H7 (cell line): ENCODE measurements at regions not wholly inside any gene's neighbourhood (a gene's known extent, or its start where the extent isn't known, plus 50 kb on each side); places are given as distances from the start of the nearest gene placed in this dataset.

Experiments
- DNase-seq: peaks from one replicate; pipeline ENCODE4 v3.0.0; 2012
- H3K27me3 ChIP-seq: 2 replicates; pipeline ENCODE4 v1.6.0; 2011; ENCODE audit warnings: mild to moderate bottlenecking, low read length; ENCODE audit not compliant: control insufficient read depth, insufficient read depth
- H3K36me3 ChIP-seq: replicated peaks from 2 replicates; pipeline ENCODE4 v1.5.1; 2011; ENCODE audit warnings: low read length; ENCODE audit not compliant: control insufficient read depth, insufficient read depth
- H3K4me3 ChIP-seq: 2 replicates; pipeline ENCODE4 v1.5.1; 2011; ENCODE audit warnings: low read depth, mild to moderate bottlenecking, control low read depth, low read length, moderate library complexity; ENCODE audit not compliant: insufficient read depth

DNA sequence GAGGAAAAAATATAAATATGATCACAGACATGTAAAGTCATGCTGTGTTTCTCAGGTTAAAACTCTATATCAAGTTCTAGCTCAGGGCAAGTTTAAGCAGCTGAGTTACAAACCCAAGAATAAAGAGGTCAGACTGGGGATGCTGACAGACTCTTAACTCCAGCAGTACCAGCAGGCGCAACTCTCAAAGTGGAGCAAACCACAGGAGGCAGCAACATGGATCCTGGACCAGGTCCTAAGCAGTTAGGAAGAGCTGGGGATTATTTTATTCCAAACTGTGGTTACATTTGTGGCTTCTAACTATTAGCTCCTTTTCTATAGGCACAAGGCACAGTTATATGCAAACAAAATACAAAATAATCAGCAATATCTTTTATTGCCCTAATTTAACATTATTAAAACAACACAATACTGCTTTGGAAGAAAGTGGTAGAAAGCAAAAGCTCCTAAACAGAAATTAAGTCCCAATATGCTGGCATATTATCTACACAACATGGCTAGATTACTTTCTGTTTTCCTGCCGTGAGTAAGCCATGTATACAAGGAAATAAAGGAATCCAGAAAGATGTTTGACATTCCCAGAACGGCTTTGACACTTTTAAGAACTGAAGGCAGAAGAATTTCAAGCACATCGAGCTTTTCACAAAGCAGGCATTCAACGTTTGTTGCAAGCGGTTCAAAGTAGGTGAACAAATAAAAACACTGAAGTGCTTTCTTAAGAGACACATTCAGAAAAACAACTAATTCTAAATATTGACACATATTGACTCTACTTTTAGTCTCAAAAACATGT, 378.8 kb upstream of the ZNF608 start:
- H3K27me3 ChIP-seq, result no peaks in the 10 kb centered on the region
- DNase-seq, result no peak
- H3K36me3 ChIP-seq, result no peaks in the 10 kb centered on the region
- H3K4me3 ChIP-seq, result no peak overlapping the region

- H3K36me3 ChIP-seq, result no peaks in the 10 kb centered on the region
- no peaks in the 10 kb centered on the region for H3K27me3 ChIP-seq
- no peak for DNase-seq
- H3K4me3 ChIP-seq, result no peak overlapping the region
Observed at GRCh38 chr5:125126050-125126449, 379.6 kb upstream of the ZNF608 start.

DNA sequence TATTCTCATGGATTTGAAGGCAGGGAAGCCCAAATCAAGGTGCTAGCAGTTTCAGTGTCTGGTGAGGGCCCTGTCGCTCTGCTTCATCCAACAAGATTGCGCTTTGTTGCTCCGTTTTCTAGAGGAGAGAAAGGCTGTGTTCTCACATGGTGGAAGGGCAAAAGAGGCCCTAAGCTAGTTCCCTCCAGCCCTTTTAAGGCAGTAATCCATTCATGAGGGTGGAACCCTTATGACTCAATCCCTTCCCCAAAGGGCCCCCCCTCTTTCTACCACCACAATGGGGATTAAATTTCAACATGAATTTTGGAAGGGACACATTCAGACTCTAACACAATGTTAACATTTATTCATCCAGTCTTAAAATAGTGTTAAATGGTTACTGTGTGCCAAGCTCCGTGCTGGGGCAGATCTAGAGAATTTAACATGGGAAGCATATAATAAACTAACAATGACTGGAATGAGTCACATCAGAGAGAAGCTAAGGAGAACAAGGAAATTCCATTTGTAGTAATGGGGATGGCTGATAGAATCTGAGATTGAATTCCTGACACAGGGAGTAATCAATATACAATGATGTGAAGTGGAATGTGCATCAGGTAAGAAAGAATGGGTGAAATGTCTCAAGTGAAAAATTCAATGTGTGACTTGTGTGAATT, 382.8 kb upstream of the ZNF608 start:
- DNase-seq, result no peak
- H3K27me3 ChIP-seq, result no peaks in the 10 kb centered on the region
- no peaks in the 10 kb centered on the region for H3K36me3 ChIP-seq
- no peak overlapping the region for H3K4me3 ChIP-seq

GRCh38 chr5:125130591-125130990, 384.2 kb upstream of the ZNF608 start:
- Histone ChIP-seq H3K36me3 (no peaks in the 10 kb centered on the region), H3K4me3 (no peak overlapping the region), H3K27me3 (no peaks in the 10 kb centered on the region)
- no peak for DNase-seq

DNA sequence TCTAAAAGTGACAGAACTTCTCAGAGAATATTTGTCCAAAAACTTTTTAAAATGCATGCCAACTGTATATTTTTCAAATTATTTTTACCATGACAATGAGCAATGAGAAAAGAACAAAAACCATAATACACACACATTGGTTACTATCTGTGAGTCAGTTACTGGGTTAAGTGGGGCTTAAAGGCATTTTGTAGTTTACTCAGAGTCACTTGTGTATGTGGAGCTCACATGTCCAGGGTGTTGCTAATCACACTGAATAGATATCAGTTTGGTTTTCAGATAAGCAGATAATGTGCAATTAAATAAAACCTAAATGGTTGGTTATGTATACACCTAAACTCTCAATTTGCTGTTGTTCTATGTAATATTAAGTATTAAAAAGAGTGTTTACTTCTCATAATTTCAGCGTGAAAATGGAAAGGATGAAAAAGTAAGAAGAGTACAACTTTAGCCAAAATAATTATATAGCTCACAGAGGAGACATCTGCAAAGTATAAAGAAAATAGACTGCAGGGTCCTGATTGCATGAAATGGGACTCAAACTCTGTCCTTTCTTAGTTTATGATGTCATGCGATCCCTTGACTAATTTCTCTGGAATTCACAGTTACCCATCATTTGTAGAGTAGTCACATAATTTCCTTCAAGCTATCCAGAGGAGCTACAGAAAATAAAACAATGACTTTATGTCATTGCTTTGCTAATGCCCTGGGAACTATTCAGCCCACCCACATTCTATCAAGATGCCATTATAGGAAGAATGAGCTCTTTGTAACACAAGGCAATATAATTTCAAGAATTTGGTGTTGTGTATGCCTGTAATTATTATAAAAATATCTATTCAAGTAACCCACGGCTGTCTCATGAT, 388.0 kb upstream of the ZNF608 start:
- Histone ChIP-seq H3K4me3 (no peak overlapping the region), H3K27me3 (no peaks in the 10 kb centered on the region), H3K36me3 (no peaks in the 10 kb centered on the region)
- no peak for DNase-seq

DNA sequence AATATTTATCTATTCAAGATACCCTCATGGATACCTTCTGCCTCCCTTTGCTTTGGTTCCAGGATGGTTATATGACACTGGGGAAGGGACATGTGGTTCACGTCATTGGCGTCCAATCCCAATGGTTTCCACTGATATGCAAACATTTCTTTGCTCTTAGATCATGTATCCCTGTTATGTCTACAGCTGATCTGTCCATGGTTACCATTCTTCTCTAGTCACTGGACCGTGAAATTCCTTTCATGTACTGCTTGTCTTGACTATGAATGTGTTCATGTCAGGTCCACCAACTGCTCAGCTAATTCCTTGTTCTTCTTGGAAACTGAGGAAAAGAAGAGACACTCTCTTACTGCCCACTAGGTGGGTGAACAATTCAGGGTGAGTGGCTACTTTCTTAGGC, 391.1 kb upstream of the ZNF608 start:
- H3K27me3 ChIP-seq, result no peaks in the 10 kb centered on the region
- H3K36me3 ChIP-seq, result no peaks in the 10 kb centered on the region
- H3K4me3 ChIP-seq, result no peak overlapping the region
- no peak for DNase-seq

GRCh38 chr5:125138266-125138665, 391.8 kb upstream of the ZNF608 start:
- H3K27me3 ChIP-seq, result no peaks in the 10 kb centered on the region
- no peak overlapping the region for H3K4me3 ChIP-seq
- DNase-seq, result no peak
- no peaks in the 10 kb centered on the region for H3K36me3 ChIP-seq

DNA sequence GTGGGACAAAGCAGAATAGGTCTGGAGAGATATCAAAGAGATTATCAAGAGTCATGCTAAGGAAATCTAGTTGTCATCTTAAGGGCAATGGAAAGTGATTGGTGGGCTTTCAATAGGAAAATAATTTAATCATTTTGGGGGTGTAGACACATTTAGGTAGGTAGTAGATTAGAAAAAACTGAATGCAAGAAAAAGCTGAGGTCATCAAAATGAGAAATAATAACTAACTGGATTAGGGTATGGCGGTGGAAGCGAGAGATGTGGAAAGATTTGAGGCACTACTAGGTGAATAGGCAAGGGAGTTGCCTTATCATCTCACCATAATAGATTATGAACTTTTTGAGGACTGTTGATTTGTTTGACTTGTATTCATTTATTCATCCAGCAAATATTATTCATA, 393.2 kb upstream of the ZNF608 start:
- no peak overlapping the region for H3K4me3 ChIP-seq
- DNase-seq, result no peak
- no peaks in the 10 kb centered on the region for H3K36me3 ChIP-seq
- no peaks in the 10 kb centered on the region for H3K27me3 ChIP-seq

DNA sequence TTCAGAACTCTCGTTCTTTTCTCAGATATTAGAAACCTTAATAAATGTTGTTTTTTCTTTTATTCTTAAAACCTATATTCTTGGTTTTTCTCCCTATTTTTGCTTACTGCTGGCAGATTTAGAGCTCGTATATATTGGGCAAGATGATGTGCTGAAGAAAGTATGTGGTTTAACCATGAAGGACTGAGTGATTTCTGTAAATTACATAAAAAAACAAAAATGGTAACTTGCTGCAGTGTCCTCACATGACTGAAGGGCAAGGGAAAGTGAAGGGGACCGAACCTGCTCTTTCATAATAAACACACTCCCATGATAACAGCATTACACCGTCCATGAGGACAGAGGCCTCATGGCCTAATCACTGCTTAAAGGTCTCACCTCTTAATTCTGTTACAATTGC, 393.8 kb upstream of the ZNF608 start:
- no peaks in the 10 kb centered on the region for H3K27me3 ChIP-seq
- no peak overlapping the region for H3K4me3 ChIP-seq
- no peak for DNase-seq
- H3K36me3 ChIP-seq, result no peaks in the 10 kb centered on the region

GRCh38 chr5:125140855-125141254, 394.4 kb upstream of the ZNF608 start:
- H3K4me3 ChIP-seq, result no peak overlapping the region
- no peak for DNase-seq
- H3K27me3 ChIP-seq, result no peaks in the 10 kb centered on the region
- H3K36me3 ChIP-seq, result no peaks in the 10 kb centered on the region

DNA sequence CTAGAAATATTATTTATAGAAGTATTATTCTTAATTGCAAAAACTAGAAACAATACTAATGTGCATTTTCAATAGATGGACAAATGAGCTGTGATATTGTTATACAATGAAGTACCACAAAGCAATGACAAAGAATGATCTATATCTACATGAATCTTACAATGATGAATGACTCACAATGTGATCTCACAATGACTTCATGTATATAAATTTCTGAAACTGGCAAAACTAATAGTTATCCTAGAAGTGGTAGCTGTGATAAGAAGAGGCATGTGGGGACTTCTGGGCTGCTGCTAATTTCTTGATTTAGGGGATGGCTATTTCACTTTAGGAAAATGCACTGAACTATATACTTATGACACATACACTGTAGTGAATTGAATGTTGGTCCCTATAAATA, 396.0 kb upstream of the ZNF608 start:
- no peak overlapping the region for H3K4me3 ChIP-seq
- H3K36me3 ChIP-seq, result no peaks in the 10 kb centered on the region
- DNase-seq, result no peak
- H3K27me3 ChIP-seq, result no peaks in the 10 kb centered on the region

DNA sequence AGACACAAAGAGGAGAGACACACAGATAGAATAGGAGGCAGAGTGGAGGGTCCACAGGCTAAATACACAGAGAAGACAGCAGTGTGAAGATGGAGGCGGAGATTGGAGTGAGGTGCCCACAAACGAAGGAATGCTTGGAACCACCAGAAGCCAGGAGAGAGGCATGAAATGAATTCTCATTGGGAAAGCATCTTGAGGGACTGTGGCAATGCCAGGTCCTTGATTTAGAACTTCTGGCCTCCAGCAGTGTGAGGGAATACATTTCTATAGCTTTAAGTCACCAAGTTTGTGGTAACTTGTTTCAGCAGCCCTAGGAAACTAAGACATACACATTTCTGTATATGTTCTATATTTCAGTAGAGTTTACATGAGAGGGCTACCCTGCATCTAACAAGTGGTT, 396.6 kb upstream of the ZNF608 start:
- no peaks in the 10 kb centered on the region for H3K27me3 ChIP-seq
- no peak overlapping the region for H3K4me3 ChIP-seq
- no peak for DNase-seq
- H3K36me3 ChIP-seq, result no peaks in the 10 kb centered on the region

DNA sequence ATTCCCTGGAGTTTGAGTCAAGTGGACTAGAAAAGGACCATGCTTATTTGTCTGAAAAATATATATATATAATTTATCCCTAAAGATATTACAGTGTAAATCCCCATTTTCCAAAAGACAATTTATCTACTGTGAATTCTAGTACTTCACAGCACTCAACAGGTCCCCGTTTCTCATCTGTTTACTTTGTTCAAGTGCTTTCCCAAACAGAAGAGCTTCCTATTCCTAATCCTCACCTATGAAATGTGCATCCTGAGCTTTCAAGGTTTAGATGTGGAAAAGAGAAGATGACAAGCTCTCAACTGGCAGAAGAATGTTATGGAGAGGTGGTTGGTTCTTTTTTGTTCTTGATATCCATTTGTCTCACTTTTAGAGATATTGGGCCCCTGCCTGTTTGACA, 401.6 kb upstream of the ZNF608 start:
- Histone ChIP-seq H3K4me3 (no peak overlapping the region), H3K27me3 (no peaks in the 10 kb centered on the region), H3K36me3 (no peaks in the 10 kb centered on the region)
- no peak for DNase-seq

DNA sequence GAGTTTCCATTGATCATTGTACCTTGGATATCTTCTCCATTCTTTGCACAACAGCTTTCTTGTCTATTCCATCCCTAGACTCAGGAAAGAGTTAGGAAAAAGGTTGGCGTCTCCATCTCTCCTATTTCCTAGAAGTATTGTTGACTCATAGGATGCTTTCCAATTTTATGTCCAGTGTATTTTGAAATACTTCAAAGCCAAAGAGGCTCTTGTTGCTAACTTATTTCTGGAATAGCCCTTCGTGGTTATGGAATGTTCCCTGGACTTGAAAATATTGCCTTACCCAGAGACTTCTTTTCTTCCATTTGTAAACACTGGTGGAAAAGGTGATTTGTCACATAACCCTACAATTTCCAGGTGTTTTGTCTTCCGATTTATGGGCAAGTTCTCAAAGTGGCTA, 402.3 kb upstream of the ZNF608 start:
- Histone ChIP-seq H3K27me3 (no peaks in the 10 kb centered on the region), H3K36me3 (no peaks in the 10 kb centered on the region), H3K4me3 (no peak overlapping the region)
- no peak for DNase-seq

- DNase-seq, result no peak
- no peaks in the 10 kb centered on the region for H3K36me3 ChIP-seq
Observed at GRCh38 chr5:125149110-125149509, 402.7 kb upstream of the ZNF608 start.

More at GRCh38 chr5:125149110-125149509, 402.7 kb upstream of the ZNF608 start:
- no peaks in the 10 kb centered on the region for H3K27me3 ChIP-seq
- H3K4me3 ChIP-seq, result no peak overlapping the region
